SKM-1 (cell line): ENCODE measurements at regions not wholly inside any gene's neighbourhood (a gene's known extent, or its start where the extent isn't known, plus 50 kb on each side); places are given as distances from the start of the nearest gene placed in this dataset.

ENCODE experiments used
- DNase-seq: peaks from one replicate; lab custom pipeline; 2025; ENCODE audit not compliant: unreplicated experiment; lab: John Stamatoyannopoulos, UW

GRCh38 chr6:164842085-164842484 is 467.3 kb downstream of the C6orf118 start:
- no peak for DNase-seq

- no peak for DNase-seq
These were observed 471.3 kb downstream of the C6orf118 start for GRCh38 chr6:164838068-164838615.

GRCh38 chr6:164836486-164836885 is 472.9 kb downstream of the C6orf118 start:
- no peak for DNase-seq

DNA sequence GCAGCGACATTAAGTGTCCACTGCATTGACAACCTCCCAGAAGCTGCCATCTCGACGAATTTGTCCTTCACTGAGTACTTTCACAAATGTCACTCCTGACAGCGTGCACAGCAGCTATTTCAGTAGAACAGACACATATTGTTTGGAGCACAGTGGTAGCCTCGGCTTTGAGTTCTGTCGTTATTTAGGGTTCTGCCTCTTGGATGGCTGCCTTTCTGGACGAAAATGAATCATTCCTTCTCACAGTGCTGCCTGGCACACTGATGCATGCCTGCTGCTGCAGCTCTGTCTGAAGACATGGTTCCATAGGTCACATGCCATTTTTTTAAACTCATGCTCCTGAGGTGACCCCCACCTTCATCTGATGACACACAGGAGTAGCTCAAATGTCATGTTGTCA is 477.0 kb downstream of the C6orf118 start:
- DNase-seq = no peak

DNA sequence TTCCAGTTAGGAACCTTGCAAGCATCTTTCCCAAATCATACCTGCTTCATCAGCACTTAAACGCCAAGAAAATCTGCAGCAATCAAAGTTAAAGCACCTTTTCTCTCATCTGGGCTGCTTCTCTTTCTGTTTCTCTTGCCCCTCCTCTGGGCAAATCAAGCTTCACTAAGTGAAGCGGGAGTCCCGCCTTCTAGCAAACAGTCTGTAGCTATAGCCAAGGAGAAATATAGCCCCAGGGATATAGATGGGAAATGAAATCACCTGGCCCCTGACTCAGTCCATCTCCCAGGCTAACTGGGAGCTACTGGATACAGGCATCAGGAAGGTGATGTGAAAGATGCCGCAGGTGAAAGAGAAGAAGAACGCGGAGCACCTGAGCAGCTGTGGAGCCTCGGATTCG is 481.9 kb downstream of the C6orf118 start:
- DNase-seq = no peak

DNA sequence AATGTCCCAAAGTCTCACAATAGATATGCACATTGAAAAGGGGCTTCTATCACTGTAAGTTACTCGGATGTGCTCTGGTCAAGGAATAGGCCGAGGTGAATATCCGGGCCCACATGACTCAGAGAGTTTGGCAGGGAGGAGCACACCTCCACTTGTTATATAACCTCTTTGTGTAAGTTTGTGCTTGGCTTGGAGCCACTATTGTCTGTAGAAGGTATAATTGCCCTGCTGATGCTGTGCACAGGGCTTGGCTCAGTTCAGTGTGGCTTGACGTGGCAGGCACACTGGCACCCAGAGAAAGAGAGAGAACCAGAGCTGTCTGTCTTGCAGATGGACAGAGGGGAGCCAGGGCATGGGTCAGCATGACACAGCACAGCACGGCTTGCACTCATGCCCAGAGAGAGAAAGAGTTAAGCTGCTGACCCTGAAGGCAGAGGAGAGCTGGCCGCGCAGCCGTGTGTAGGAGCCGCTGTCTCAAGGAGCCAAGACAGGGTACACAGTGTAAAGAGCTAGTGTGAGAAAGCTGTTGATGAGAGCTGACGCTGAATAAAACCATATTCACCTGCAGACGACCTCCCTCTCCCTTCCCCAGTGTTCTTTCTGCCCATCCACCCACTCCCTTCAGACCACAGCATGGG is 482.5 kb downstream of the C6orf118 start:
- DNase-seq = no peak

- DNase-seq = no peak
These were observed 484.0 kb downstream of the C6orf118 start for GRCh38 chr6:164825386-164825785.

- DNase-seq = no peak
These were observed 491.7 kb downstream of the C6orf118 start for GRCh38 chr6:164817662-164818061.

DNA sequence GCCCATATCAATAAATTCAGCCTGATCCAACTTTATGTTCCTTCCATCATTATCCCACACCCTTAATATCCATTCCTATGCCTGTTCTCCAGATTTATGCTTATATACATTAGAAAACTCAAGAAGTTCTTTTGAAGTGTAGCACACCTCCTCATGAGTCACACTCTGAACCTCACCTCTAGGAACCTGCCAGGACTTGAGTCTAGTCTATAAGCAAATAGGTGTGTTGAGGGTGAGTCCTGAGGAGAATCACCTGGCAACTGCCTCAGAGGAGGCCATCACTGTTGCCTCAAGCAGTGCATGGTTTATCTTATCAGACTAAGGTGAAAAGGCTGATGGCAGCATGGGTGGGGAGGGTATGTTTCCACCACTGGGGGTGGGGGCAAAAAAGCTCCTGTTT is 496.7 kb downstream of the C6orf118 start:
- DNase-seq = no peak

DNA sequence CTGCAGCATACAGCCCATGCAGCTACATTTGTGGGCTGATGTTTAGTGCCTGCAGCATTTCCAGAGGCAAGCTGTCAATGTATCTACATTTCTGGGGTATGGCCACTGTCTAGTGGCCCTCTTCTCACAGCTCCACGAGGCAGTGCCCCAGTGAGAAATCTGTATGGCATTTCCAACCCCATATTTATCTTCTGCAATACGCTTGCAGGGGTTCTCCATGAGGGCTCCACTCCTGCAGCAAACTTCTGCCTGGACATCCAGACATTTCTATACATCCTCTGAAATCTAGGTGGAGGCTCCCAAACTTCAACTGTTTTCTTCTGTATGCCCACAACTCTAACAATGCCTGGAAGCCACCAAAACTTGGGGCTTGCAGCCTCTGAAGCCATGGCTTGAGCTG is 502.3 kb downstream of the C6orf118 start:
- DNase-seq = no peak

GRCh38 chr6:164795056-164795815 is 514.2 kb downstream of the C6orf118 start:
- DNase-seq = no peak

DNA sequence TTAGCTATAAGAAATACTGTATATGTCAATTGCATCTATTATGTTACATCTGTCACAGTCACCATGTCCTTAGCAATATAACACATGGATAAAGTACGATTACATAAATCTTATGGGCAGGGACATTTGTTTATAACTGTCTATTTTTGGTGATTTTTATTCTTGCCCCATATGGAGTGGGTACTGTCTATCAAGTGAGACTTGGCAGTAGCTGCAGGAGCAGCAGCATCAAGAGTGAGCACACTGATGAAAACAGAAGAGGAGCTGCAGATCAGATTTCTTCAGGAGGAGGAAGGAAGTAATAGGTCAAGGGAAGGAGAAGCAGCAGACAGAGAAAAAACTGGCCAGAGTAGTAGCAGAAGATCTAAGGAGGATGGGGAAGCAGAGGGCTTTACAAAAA is 516.7 kb downstream of the C6orf118 start:
- no peak for DNase-seq

GRCh38 chr6:164791498-164791897 is 517.9 kb downstream of the C6orf118 start:
- no peak for DNase-seq

GRCh38 chr6:164763788-164764187 is 545.6 kb downstream of the C6orf118 start:
- no peak for DNase-seq

GRCh38 chr6:164757451-164757850 is 552.0 kb downstream of the C6orf118 start:
- no peak for DNase-seq

DNA sequence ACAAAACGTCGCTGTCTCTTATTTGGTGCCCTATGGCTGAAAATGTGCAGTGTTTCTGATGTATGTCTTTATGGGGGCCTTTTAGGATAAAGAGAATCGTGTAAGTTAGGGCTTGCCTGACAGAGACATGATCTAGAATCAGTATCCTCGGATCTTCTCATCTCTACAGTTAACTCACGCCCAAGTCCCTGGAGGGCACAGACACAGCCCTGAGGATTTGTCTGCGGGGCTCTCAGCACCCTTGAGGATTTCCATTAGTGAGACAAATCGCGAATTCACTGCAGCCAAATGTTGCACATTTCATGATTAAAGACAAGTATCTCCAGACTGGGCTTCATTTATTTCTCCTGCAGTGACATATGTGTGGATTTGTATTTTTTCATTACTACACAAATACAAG is 552.7 kb downstream of the C6orf118 start:
- DNase-seq = no peak

- DNase-seq = no peak
These were observed 553.3 kb downstream of the C6orf118 start for GRCh38 chr6:164756142-164756541.

- no peak for DNase-seq
These were observed 555.9 kb downstream of the C6orf118 start for GRCh38 chr6:164753517-164753916.

- DNase-seq = no peak
These were observed 558.0 kb downstream of the C6orf118 start for GRCh38 chr6:164751395-164751794.

DNA sequence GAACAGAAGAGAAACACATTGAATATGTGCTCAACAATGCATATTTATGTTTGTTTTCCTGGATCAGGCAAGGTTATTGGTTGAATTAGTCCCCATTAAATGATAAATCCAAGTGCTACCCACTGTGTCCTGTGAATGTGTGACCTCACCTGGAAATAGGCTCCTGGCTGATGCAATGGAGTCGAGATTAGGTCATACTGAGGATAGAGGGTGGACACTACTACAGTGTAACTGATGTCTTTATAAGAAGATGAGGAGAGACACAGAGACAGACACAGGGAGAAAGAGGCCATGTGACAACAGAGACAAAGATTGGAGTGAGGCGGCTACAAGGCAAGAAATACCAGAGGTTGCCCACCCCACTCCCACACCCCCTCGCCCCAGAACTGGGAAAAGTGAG is 559.3 kb downstream of the C6orf118 start:
- no peak for DNase-seq

GRCh38 chr6:164749221-164750064 is 560.0 kb downstream of the C6orf118 start:
- DNase-seq = no peak

DNA sequence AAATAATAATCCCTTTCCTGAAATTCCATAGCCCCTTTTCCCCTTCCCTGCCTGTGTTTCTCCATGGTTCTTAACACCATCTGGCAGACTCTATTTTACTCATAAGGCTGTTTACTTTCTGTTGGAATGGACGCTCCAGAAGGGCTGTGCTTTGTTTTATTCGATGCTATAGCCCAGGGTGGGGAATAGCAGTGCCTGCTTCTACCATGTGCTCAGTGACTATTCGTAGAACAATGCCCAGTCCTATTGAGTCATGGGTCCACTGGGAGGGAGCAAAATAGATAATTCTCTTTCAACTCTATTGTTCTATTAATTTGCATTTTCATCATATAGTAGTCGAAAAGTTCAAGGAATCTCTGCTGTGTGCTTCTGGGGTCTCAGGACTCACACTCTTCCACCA is 565.1 kb downstream of the C6orf118 start:
- no peak for DNase-seq
